ENCODE measurements at regions not wholly inside any gene's neighbourhood (a gene's known extent, or its start where the extent isn't known, plus 50 kb on each side); places are given as distances from the start of the nearest gene placed in this dataset.

- no peak for DNase-seq (ENCODE audit: low spot score)
- in situ Hi-C loops (cut with MboI; ENCODE audit: low pct_unique_long_range_greater_than_20kb, low sequenced_read_pairs, unreplicated experiment), result loop anchor here (25.0 kb wide), 1 partner anchor 480 kb away; the partner anchor contains the start of gene ATP1B1
- no peak for TF ChIP-seq CTCF (IDR thresholded peaks at IDR 0.05; ENCODE audit: extremely low read depth, insufficient read depth, missing control alignments)
These were observed 55.4 kb downstream of the XCL1 start for GRCh38 chr1:168631671-168632400.

GRCh38 chr1:168634951-168635532 is 58.6 kb downstream of the XCL1 start:
- DNase-seq (ENCODE audit: low spot score), result no peak
- no peak for TF ChIP-seq CTCF (IDR thresholded peaks at IDR 0.05; ENCODE audit: extremely low read depth, insufficient read depth, missing control alignments)
- in situ Hi-C loops (cut with MboI; ENCODE audit: low pct_unique_long_range_greater_than_20kb, low sequenced_read_pairs, unreplicated experiment), result loop anchor here (25.0 kb wide), 1 partner anchor 477 kb away; the partner anchor contains the start of gene ATP1B1

GRCh38 chr1:168636200-168636599 is 59.8 kb downstream of the XCL1 start:
- peak; percentile 18 for TF ChIP-seq CTCF (IDR thresholded peaks at IDR 0.05; ENCODE audit: extremely low read depth, insufficient read depth, missing control alignments)
- in situ Hi-C loops (cut with MboI; ENCODE audit: low pct_unique_long_range_greater_than_20kb, low sequenced_read_pairs, unreplicated experiment), result loop anchor here (25.0 kb wide), 1 partner anchor 476 kb away; the partner anchor contains the start of gene ATP1B1
- DNase-seq (ENCODE audit: low spot score), result no peak

- DNase-seq (ENCODE audit: low spot score), result no peak
- in situ Hi-C loops (cut with MboI; ENCODE audit: low pct_unique_long_range_greater_than_20kb, low sequenced_read_pairs, unreplicated experiment), result loop anchor here (25.0 kb wide), 1 partner anchor 476 kb away; the partner anchor contains the start of gene ATP1B1
- no peak for TF ChIP-seq CTCF (IDR thresholded peaks at IDR 0.05; ENCODE audit: extremely low read depth, insufficient read depth, missing control alignments)
These were observed 60.3 kb downstream of the XCL1 start for GRCh38 chr1:168636642-168637111.

GRCh38 chr1:168637350-168637991 is 61.1 kb downstream of the XCL1 start:
- in situ Hi-C loops (cut with MboI; ENCODE audit: low pct_unique_long_range_greater_than_20kb, low sequenced_read_pairs, unreplicated experiment), result loop anchor here (25.0 kb wide), 1 partner anchor 475 kb away; the partner anchor contains the start of gene ATP1B1
- DNase-seq (ENCODE audit: low spot score), result peak; percentile 25
- peak; percentile 79 for TF ChIP-seq CTCF (IDR thresholded peaks at IDR 0.05; ENCODE audit: extremely low read depth, insufficient read depth, missing control alignments)

GRCh38 chr1:168638884-168639283 is 62.5 kb downstream of the XCL1 start:
- TF ChIP-seq CTCF (IDR thresholded peaks at IDR 0.05; ENCODE audit: extremely low read depth, insufficient read depth, missing control alignments), result no peak
- in situ Hi-C loops (cut with MboI; ENCODE audit: low pct_unique_long_range_greater_than_20kb, low sequenced_read_pairs, unreplicated experiment), result loop anchor here (25.0 kb wide), 1 partner anchor 473 kb away; the partner anchor contains the start of gene ATP1B1
- no peak for DNase-seq (ENCODE audit: low spot score)

Data from GM13977 (cell line).